DLD1 (cell line): ENCODE measurements at regions not wholly inside any gene's neighbourhood (a gene's known extent, or its start where the extent isn't known, plus 50 kb on each side); places are given as distances from the start of the nearest gene placed in this dataset.
"Not testable (repeated sequence)": the region's sequence is repeated elsewhere in the genome, so short reads cannot be mapped to it uniquely, and the experiment has no call there.

Experiments used
- in situ Hi-C: cut with HindIII; loops from 2 replicates; pipeline ENCODE4 v1.10.0; 2017; ENCODE audit warnings: low sequenced_read_pairs

GRCh38 chr2:4039896-4040295, 336.5 kb downstream of the DCDC2C start:
- in situ Hi-C loops = no loop called here

- in situ Hi-C loops = no loop called here
Observed at GRCh38 chr2:4047961-4048891, 344.9 kb downstream of the DCDC2C start.

- in situ Hi-C loops = no loop called here
Observed at GRCh38 chr2:4049463-4049862, 346.1 kb downstream of the DCDC2C start.

- in situ Hi-C loops = no loop called here
Observed at GRCh38 chr2:4053769-4054493, 350.6 kb downstream of the DCDC2C start.

GRCh38 chr2:4066217-4066616, 362.8 kb downstream of the DCDC2C start:
- in situ Hi-C loops = no loop called here

- in situ Hi-C loops = no loop called here
Observed at GRCh38 chr2:4073026-4073569, 369.7 kb downstream of the DCDC2C start.

GRCh38 chr2:4077017-4077416, 373.6 kb downstream of the DCDC2C start:
- in situ Hi-C loops = no loop called here

- in situ Hi-C loops = no loop called here
Observed at GRCh38 chr2:4085186-4085585, 381.8 kb downstream of the DCDC2C start.

GRCh38 chr2:4090668-4091630, 387.6 kb downstream of the DCDC2C start:
- in situ Hi-C loops = no loop called here

- in situ Hi-C loops = no loop called here
Observed at GRCh38 chr2:4091869-4092268, 388.5 kb downstream of the DCDC2C start.

- in situ Hi-C loops = no loop called here
Observed at GRCh38 chr2:4094743-4095142, 391.4 kb downstream of the DCDC2C start.

GRCh38 chr2:4096978-4097766, 393.8 kb downstream of the DCDC2C start:
- in situ Hi-C loops = no loop called here

- in situ Hi-C loops = no loop called here
Observed at GRCh38 chr2:4098137-4098536, 394.8 kb downstream of the DCDC2C start.

- in situ Hi-C loops = no loop called here
Observed at GRCh38 chr2:4101936-4102335, 398.6 kb downstream of the DCDC2C start.

- in situ Hi-C loops = no loop called here
Observed at GRCh38 chr2:4107179-4107578, 403.8 kb downstream of the DCDC2C start.

- in situ Hi-C loops = no loop called here
Observed at GRCh38 chr2:4110273-4110672, 406.9 kb downstream of the DCDC2C start.

GRCh38 chr2:4115435-4115834, 412.1 kb downstream of the DCDC2C start:
- in situ Hi-C loops = not testable (repeated sequence)

GRCh38 chr2:4122726-4123125, 419.4 kb downstream of the DCDC2C start:
- in situ Hi-C loops = no loop called here

- in situ Hi-C loops = no loop called here
Observed at GRCh38 chr2:4130651-4131050, 427.3 kb downstream of the DCDC2C start.
